Nephron progenitor cell (in vitro differentiated cells): ENCODE measurements at regions not wholly inside any gene's neighbourhood (a gene's known extent, or its start where the extent isn't known, plus 50 kb on each side); places are given as distances from the start of the nearest gene placed in this dataset.

Experiments
- DNase-seq: peaks from one replicate; pipeline ENCODE4 v3.0.0; 2021
- H3K27ac Mint-ChIP-seq: 2 replicates; pipeline ENCODE4 v1.8.0; 2021; ENCODE audit warnings: mild to moderate bottlenecking, moderate library complexity, mixed read lengths
- H3K27me3 Mint-ChIP-seq: 2 replicates; pipeline ENCODE4 v1.8.0; 2021; ENCODE audit warnings: mild to moderate bottlenecking, low read depth, mixed read lengths; ENCODE audit not compliant: poor library complexity
- H3K36me3 Mint-ChIP-seq: 2 replicates; pipeline ENCODE4 v1.8.0; 2021; ENCODE audit warnings: low read depth, mixed read lengths
- H3K4me1 Mint-ChIP-seq: 2 replicates; pipeline ENCODE4 v1.8.0; 2021; ENCODE audit warnings: mixed read lengths
- H3K4me3 Mint-ChIP-seq: 2 replicates; pipeline ENCODE4 v1.8.0; 2021; ENCODE audit warnings: mild to moderate bottlenecking, moderate library complexity, mixed read lengths
- H3K9me3 Mint-ChIP-seq: 2 replicates; pipeline ENCODE4 v1.8.0; 2021; ENCODE audit warnings: mild to moderate bottlenecking, moderate library complexity, mixed read lengths
- TF ChIP-seq, protein P1 (sequence below): fragments of 200-600 bp; sonication (generic); IDR thresholded peaks from 2 replicates; pipeline ENCODE4 v1.5.0; 2021; ENCODE audit warnings: antibody characterized with exemption

DNA sequence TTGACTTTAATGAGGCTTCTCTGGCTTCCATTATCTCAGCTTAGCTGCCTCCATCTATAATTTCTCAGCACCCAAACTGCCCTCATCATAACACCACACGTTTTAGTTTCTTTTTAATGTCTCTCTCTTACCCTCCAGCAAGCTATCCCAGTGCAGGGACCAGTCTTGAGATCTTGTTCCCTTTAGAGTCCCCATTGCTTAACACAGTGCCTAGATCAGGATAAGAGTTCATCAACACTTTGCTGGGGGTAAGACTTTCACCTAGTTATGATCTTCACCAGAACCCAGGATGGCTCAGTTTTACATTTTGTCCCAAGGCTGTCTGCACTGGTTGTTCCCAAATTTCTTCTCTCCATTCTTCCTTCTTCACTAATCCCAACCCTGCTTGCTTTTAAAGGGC, 126.1 kb downstream of the OR2B2 start:
- no peak for DNase-seq
- no peak overlapping the region for H3K4me3 Mint-ChIP-seq
- H3K27ac Mint-ChIP-seq, result no peak overlapping the region
- peaks cover 22% of the 10 kb centered on the region for H3K4me1 Mint-ChIP-seq
- H3K27me3 Mint-ChIP-seq, result peaks cover 3% of the 10 kb centered on the region
- no peaks in the 10 kb centered on the region for H3K9me3 Mint-ChIP-seq
- no peaks in the 10 kb centered on the region for H3K36me3 Mint-ChIP-seq
- TF ChIP-seq, protein P1, sequence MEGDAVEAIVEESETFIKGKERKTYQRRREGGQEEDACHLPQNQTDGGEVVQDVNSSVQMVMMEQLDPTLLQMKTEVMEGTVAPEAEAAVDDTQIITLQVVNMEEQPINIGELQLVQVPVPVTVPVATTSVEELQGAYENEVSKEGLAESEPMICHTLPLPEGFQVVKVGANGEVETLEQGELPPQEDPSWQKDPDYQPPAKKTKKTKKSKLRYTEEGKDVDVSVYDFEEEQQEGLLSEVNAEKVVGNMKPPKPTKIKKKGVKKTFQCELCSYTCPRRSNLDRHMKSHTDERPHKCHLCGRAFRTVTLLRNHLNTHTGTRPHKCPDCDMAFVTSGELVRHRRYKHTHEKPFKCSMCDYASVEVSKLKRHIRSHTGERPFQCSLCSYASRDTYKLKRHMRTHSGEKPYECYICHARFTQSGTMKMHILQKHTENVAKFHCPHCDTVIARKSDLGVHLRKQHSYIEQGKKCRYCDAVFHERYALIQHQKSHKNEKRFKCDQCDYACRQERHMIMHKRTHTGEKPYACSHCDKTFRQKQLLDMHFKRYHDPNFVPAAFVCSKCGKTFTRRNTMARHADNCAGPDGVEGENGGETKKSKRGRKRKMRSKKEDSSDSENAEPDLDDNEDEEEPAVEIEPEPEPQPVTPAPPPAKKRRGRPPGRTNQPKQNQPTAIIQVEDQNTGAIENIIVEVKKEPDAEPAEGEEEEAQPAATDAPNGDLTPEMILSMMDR, result no peak

DNA sequence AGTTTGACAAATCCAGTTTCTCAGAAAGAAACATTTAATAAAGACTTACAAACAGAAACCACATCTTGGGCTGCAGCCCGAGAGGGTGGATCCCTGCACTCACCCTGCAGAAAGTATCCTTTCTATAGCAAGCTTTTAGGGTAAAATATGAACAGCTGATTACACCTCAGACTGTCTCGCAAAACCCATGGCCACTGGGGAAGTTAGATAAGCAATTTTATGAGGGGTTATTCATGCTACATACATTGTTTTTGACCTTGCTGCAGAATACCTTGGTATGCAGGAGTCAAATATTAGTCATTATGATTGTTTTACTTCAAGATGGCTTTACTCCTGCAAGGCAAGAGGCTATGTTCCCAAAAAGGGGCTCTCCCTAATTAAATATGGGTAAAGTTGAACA, 126.9 kb downstream of the OR2B2 start:
- H3K4me1 Mint-ChIP-seq, result peaks cover 22% of the 10 kb centered on the region
- H3K27me3 Mint-ChIP-seq, result peaks cover 3% of the 10 kb centered on the region
- DNase-seq, result no peak
- no peak overlapping the region for H3K4me3 Mint-ChIP-seq
- H3K27ac Mint-ChIP-seq, result no peak overlapping the region
- H3K36me3 Mint-ChIP-seq, result no peaks in the 10 kb centered on the region
- TF ChIP-seq, protein P1, result no peak
- H3K9me3 Mint-ChIP-seq, result no peaks in the 10 kb centered on the region

DNA sequence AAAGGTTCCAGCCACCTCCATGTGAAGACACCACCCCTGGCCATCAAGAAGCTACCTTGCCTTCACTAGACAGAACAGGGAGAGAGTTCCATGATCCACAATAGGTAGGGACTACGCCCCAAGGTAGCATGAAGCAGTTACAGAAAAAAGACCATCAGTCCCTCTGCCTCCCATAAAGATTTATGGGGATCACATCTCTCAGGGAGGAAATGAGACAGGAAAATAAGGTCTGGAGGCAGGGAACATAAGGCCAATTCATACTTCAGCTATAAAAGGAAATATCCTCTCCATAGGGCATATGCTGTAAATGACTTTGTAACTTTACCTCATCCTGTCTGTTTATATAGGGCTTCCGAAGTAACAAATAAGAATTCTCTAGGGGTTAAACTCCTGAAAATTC, 129.4 kb downstream of the OR2B2 start:
- DNase-seq, result no peak
- TF ChIP-seq, protein P1, result no peak
- Mint-ChIP-seq H3K27ac (no peak overlapping the region), H3K9me3 (no peaks in the 10 kb centered on the region), H3K27me3 (peaks cover 3% of the 10 kb centered on the region), H3K36me3 (no peaks in the 10 kb centered on the region), H3K4me3 (no peak overlapping the region), H3K4me1 (peaks cover 22% of the 10 kb centered on the region)

DNA sequence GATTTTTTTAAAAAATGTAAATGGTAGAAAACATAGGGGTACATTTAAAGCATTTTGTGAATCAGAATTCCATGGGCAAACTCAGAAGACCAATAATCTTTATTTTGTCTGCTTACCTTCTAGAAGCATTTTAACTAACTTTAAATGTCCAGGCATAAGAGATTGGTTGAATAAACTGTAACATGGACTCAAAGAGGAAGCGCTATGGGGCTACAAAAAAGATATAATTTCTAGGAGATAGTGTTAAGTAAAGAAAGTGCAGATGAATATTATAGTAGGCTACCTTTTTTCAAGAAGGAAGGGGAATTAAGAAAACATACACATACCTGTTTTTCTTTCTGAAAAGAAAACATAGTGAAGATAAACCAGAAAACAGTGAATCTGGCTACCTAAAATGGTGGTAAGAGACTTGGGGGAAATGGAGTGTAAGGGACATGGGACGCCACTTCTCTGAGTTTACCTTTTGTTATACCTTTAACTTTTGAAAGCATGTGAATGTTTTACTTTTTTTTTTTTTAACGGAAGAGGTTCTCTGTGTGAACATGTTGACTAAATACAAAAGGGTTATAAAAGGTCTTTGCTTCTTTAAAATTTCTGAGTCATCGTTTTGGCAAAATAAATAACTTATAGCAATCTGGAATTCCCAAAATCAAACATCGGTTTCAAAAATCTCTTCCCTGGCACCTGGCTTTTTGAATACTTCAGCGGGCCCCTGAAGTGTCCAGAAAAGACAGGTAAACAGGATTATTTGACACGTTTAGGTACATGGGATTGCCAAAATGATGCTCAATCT, 133.4 kb downstream of the OR2B2 start:
- H3K4me1 Mint-ChIP-seq, result peaks cover 7% of the 10 kb centered on the region
- H3K4me3 Mint-ChIP-seq, result no peak overlapping the region
- peaks cover 5% of the 10 kb centered on the region for H3K27me3 Mint-ChIP-seq
- peaks cover 5% of the 10 kb centered on the region for H3K36me3 Mint-ChIP-seq
- DNase-seq, result no peak
- TF ChIP-seq, protein P1, result no peak
- H3K27ac Mint-ChIP-seq, result no peak overlapping the region
- peaks cover 29% of the 10 kb centered on the region for H3K9me3 Mint-ChIP-seq

DNA sequence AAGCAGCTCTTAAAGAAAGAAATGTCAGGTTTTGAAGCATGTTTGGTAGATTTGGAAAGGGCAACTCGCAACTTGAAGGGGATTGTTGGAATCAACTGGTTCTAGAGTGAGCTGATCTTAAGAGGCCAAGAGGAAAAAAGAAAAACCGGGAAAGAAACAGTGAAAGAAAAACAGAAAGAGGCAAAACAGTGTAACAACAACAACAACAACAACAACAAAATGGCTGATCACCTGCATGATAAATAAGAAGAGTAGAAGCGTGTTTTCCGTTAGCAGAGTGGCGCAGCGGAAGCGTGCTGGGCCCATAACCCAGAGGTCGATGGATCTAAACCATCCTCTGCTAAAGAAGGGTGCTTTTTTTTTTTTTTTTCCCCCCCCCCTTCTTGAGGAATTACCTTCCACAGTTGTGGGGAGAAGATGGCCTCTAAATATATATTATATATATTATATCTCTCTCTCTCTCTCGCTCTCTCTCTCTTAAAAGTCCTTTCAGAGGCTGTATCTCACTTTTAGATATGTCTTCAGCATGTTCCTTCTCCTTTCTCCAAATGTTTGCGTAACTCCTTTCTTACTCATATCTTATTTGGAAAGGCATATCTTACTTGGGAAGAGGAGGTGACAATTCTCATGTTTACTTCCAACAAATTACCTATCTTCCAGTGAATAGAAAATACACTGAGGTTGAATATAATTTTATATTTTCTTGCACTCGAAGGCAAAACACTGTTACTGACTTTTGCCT, 134.4 kb downstream of the OR2B2 start:
- Mint-ChIP-seq H3K27me3 (peaks cover 9% of the 10 kb centered on the region), H3K9me3 (peaks cover 38% of the 10 kb centered on the region), H3K36me3 (peaks cover 6% of the 10 kb centered on the region), H3K27ac (no peak overlapping the region), H3K4me1 (peaks cover 8% of the 10 kb centered on the region), H3K4me3 (no peak overlapping the region)
- TF ChIP-seq, protein P1, result no peak
- no peak for DNase-seq
